HG03060 (cell line): ENCODE measurements at regions not wholly inside any gene's neighbourhood (a gene's known extent, or its start where the extent isn't known, plus 50 kb on each side); places are given as distances from the start of the nearest gene placed in this dataset.
"Not testable (repeated sequence)": the region's sequence is repeated elsewhere in the genome, so short reads cannot be mapped to it uniquely, and the experiment has no call there.

Experiments used
- ATAC-seq: cut with Tn5 transposase; IDR thresholded peaks from one replicate; pipeline ENCODE4 v1.9.1; 2021; ENCODE audit warnings: low read depth, moderate number of reproducible peaks; ENCODE audit not compliant: unreplicated experiment

GRCh38 chrX:140633105-140633504, 76.5 kb upstream of the LINC00632 start:
- ATAC-seq, result not testable (repeated sequence)

- ATAC-seq, result no peak
Observed at GRCh38 chrX:140608111-140608510, 101.4 kb upstream of the LINC00632 start.

GRCh38 chrX:140602140-140602539, 97.3 kb upstream of the SOX3 start:
- no peak for ATAC-seq

GRCh38 chrX:140599851-140600250, 95.0 kb upstream of the SOX3 start:
- ATAC-seq, result no peak

GRCh38 chrX:140589657-140590056, 84.8 kb upstream of the SOX3 start:
- no peak for ATAC-seq

- no peak for ATAC-seq
Observed at GRCh38 chrX:140586951-140587350, 82.1 kb upstream of the SOX3 start.

GRCh38 chrX:140580478-140580877, 75.6 kb upstream of the SOX3 start:
- ATAC-seq, result no peak

- peak; percentile 73 for ATAC-seq
Observed at GRCh38 chrX:140572724-140573123, 67.9 kb upstream of the SOX3 start.

GRCh38 chrX:140563893-140564292, 59.0 kb upstream of the SOX3 start:
- ATAC-seq, result no peak
